HG03571 (cell line): ENCODE measurements at regions not wholly inside any gene's neighbourhood (a gene's known extent, or its start where the extent isn't known, plus 50 kb on each side); places are given as distances from the start of the nearest gene placed in this dataset.

Source experiments
- ATAC-seq: cut with Tn5 transposase; IDR thresholded peaks from one replicate; pipeline ENCODE4 v1.9.1; 2021; ENCODE audit not compliant: unreplicated experiment

DNA sequence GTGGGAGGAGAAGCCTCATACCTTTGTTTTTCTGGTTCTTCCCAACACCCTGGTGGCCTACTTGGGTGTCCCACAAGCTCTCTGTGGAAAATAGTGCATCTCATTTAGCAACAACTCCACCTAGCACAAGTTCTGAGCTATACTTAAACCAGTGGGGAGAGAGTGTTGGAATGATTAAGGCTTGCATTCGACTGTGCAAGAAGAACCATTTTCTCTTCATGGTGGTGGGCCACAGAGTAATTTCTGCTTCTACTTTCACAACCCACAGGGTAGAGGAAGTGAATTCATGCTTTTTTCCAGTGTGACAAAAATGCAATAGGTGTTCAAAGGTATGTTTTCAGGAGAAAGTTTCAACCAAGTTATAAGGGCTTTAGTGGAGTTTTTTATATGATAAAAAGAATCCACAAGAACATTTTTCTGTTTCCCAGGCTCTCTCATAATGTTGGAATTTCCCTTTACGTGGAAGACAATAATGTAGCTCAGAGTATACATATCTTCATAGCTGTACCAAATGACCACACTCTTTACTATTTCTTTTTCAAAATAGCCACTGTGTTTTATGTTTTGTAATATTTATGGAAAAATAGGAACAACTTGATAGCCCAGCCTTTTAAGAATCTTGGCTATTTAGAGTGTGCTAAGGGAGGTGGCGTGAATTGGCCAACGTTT lies 80.3 kb upstream of the HHIP start:
- no peak for ATAC-seq

DNA sequence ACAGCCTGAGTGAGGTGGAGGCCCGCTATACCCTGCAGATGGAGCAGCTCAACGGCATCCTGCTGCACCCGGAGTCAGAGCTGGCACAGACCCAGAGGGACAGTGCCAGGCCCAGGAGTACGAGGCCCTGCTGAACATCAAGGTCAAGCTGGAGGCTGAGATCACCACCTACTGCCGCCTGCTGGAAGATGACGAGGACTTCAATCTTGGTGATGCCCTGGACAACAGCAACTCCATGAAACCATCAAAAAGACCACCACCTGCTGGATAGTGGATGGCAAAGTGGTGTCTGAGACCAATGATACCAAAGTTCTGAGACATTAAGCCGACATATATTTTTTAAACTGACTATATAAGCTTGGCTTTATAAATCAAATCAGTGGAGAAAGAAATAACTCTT lies 73.3 kb upstream of the HHIP start:
- no peak for ATAC-seq

DNA sequence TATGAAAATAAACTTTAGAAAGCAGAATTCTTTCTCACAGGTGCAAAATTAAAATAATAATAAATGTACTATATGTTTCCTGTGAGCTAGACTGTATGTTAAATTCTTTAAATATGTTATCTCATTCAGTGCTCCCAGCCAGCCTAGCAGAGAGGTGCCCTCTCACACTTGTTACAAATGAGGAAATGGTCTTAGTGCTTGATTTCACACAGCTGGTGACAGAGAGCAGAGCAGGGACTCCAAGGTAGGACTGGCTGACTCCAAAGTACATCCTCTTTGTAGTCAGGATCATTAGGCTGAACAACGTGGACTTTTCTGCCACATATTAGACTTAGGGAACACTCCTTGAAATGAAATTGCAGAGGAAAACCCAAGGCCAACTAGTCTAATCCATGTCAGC lies 72.0 kb upstream of the HHIP start:
- ATAC-seq, result no peak

DNA sequence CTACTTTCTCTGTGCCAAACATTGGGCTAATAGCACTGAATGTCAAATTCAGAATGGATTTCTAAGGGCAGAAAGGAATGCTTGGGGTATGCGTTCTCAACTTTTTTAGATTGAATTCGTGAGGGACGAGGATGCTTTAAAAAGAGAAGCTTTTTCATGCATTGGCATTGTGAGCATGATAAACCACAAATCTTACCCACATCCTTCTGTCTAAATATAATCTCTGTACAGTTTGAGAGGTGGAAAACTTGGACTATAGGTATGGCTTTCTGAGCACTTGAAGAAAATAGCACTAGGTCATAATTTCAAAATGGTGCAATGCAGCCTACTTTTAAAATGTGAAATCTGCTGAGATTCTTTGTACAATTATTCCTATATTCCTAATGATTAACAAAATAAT lies 71.4 kb upstream of the HHIP start:
- ATAC-seq, result no peak

DNA sequence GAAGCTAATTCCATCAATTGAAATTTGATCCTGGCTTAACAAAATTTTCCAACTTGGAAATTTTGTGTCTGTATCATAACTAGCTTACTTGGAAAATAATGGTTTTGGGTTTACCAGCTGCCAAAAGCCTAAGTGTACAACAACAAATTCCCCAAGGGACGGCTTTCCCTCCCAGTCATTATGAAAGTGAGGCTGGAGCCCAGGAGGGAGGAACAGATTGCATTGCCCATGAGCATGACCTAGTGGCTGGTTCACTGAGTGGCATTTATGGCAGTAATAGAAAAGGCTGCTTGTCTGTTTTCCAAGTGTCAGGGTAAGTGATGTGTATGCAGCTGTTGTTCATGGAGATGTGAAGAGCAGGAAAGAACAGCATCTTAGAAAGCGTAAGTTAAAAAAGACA lies 70.8 kb upstream of the HHIP start:
- ATAC-seq, result no peak

DNA sequence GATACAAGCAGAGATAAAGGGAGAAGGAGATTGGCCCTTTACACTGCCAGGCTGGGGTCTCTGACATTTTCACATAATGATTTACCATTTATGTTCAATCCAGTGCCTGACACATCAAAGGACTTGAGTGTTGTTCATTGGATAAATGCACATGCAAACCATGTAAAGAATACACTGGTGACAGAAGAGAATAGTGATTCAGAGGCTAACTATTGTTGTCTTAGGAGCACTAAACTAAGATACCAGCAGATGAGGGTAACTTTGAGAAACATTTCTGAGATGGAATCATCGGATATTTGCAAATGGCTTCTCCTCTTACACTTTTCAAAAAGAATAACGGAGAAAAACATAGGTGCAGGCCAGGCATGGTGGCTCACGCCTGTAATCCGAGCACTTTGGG lies 67.3 kb upstream of the HHIP start:
- no peak for ATAC-seq

DNA sequence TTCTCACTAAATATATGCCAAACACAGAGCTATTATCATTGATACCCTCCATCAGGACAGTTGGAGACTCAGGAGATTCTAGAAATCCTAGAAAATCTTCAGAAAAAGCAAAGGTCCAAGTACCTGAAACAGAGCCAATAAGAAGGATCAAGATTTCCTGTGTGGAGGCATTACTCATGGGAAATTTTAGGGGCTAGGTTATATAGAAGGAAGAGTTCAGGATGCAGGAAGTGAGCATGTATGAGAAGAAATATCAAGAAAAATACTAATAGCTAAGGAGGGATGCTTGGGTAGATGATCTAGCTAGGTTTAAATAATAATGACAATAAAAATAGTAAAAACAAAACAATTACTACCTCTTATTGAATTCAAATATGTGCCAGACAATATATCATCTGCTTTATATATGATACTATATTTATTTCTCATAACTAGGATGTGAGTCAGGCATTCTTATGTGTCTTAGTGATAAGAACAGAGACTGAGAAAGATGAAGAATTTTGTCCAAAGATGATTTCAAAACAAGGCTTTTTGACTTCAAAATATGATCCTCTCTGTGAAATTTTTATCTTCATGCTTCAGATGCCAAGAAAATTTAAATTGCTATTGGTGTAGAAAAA lies 66.4 kb upstream of the HHIP start:
- ATAC-seq, result no peak

DNA sequence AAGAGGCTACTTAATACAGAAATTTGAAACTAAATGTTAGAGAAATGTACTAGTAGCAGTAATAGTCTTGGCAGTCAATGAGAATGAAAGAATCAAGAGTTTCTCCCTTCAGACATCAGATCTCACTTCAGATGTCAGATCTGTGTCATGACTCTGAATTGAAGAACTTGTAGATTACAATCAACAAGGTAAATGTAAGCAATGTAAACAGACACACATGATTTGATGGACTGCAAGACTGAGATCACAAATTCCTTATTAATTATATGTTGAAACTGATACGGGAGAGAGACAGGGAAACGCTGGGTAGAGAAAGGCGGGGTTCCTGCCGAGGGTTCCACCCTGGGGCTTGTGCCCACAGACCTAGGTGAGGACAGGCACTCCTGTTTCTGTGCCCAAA lies 65.5 kb upstream of the HHIP start:
- ATAC-seq, result no peak

DNA sequence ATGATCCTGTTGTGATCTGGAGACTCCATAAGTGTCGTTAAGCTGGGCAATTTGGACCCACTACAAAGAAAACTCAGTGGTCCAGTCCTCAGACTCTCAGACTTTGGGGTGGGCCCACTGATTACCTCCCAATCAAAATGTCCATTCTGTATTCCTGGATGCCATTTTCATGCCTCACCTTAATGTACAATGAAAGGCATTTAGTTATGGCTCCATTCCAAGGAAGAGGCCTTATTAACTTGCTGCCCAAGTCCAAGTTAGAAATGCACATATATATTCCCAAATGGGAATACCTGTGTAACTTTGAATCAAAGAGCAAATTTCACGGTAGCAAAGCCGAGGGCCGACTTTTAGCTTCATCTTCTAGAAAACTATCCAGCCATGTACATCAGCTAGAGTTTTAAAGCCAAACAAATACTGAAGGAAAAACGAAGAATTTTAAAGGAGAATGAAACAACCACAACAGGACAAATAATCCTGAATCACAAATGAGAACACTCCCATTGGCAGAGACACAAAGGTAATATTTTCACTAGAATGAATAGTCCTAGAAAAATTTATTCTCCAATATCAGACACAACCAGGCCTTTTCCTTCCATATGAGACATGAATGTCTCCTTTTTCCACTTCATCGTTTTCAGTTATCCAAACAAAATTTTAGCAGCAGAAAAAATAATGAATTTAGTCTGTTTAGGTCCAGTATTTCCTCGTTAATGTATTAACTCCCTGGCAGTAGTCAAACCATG lies 63.7 kb upstream of the HHIP start:
- ATAC-seq, result no peak

DNA sequence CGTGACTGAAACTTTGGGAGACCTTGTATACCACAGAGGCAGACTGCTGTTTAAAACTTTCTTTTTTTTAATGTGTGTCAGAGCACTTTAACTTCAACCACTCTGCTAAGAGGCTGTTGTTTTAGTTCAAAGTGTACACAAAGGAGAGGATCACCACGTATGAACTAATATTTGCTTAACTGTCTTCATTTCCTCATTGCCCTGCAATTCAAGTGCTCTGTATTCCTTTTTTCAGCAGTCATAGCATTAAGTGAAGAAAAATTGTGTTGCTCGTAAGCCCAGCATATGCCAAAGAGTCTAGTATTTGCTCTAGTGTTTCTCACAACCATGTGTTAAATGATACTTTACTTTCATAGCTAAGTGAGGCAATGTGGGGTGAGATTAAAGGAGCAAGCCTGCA lies 63.0 kb upstream of the HHIP start:
- no peak for ATAC-seq

DNA sequence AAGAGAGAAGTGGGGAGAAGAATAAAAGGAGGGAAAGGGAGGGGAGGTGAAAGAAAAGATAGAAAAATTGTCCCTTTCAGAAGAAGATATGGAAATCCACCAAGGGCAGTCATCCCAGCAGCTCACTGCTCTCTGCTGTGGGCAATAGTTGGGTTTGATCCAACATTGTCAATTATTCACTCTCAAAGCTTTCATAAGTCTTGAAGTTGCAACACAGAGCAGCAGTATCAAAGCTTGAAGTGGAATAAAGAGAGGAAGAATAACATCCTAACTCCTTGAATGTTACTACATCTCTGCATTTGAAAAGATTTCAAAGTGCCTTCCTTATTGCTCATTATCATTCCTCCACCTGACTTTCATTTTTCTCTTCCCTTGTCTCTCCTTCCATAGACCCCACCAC lies 62.3 kb upstream of the HHIP start:
- ATAC-seq, result no peak

DNA sequence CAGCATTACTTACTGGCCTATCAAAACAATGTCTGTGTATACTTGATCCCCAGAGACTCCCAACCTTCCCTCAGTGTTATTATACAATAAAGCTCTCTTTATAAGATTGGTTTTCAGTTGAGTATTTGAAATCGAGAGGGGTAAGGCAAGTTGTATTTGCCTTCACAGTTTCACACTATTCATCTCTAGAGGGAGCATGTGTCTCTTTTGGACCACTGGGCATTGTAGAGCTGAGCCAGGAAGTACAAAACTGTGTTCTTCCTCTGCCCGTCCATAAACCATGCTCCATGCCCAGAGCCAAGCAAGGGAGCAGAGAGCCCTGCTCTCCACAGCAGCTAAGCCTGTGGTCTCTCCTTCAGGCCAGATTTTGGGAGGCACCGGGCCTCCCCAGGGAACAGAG lies 61.5 kb upstream of the HHIP start:
- ATAC-seq, result no peak

DNA sequence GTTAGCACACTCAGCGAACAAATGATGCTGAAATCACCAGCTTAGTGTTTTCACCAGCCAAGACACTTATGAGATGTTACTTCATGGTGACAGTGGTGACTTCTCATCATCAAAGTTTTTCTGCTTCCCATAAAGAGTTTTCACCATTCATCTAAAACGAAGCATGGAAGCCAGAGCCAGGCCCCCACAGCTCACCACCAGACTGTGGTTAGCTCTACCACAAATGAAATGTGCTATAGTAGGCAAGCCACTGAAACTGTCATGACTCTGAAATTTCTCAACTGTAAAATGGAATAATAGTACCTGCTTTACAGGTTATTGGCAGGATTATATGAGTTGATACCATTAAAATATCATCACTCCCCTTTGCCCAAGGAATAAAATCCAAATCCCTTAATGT lies 56.4 kb upstream of the HHIP start:
- no peak for ATAC-seq

DNA sequence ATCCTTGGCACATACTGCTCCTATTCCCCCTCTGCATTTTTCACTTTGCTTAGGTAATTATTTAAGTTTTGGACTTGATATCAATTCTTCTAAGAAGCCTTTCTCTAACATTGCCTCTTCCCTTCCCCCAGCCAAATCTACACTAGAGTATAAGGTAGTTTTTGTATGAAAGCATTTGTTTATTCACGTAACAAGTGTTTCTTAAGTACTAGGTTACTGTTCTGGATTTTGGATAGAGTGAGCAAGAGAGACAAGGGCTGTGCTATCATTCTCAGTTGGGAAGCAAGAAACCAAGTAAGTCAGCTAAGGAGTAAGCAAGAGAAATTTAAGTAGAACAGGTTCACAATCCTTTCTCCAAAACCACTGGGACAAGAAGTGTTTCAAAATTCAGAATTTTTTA lies 55.9 kb upstream of the HHIP start:
- ATAC-seq, result no peak

DNA sequence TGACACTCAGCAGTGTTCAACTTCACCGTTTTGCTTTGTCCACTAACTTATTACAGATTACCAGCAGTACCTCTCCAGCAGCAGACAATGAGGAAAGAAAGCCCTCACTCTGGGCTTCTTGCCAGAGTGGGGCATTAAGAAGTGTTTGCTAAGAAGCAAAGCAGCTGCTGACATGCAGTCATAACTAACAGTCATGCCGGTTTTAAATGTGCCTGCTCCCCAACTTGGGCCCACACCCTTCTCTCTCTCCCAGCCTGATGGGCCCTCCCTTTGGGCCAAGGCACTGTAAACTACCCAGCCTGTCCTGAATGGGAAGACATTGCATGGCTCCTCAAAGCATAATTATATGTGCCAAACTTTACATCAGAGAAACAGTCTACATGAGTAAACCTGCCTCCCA lies 54.6 kb upstream of the HHIP start:
- no peak for ATAC-seq

DNA sequence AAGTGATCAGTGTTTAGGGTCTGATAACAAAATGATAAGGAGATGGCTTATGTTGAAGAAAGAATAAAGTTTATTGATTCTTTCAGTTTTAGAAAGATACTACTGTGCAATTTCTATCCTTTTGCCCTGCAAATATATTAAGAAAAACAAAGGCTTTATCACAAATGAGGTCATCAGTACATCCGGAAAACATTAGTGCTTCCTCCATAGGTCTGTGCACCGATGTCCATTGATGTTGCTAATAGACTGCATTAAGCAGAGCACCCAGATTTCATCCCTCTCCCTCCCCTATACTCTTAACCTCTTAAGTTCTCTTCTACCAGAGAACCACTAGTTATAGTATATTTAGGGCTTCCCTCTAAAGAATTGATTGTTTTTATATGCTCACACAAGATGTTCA lies 53.7 kb upstream of the HHIP start:
- ATAC-seq, result no peak

DNA sequence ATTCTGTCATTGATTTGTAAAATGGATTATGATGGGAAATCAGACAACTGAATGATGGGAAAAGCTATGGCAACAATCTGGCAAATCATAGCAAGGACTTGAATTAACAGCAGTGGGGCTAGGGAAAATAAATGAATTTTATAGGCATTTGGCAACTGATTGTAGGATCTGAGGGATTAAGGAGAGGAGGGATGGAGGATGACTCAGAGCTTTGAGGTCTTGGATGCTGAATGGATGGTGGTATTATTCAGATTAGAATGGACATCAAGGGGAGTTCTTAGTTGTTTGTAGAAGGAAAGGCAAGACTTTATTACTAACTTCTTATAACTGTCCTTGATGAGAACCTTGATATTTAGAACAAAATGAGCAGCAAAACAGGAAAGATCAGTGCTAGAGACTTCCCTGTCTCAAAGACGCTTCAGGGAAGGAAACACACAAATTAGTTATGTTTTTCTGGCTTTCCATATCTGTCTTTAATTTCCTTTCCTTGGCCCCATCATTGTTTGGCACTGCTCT lies 51.4 kb upstream of the HHIP start:
- ATAC-seq, result no peak

DNA sequence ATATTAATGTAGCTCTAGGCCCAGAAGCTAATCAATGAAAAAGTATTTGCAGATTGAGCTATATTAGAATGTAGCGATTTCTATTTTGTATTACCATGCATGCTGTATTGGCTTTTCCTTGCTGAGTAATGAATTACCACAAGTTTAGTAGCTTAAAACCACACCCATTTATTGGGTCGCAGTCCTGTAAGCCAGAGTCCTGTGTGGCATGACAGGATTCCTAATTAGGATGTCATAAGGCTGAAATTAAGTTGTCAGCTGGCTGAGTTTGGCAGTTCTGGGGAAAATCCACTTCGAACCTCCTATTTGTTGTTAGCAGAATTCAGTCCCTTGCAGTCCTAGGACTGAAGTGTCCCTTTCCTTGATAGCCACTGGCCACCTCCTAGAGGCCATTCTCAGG lies 50.3 kb upstream of the HHIP start:
- ATAC-seq, result no peak
